IgD-negative memory B cell (primary cell): ENCODE measurements at regions not wholly inside any gene's neighbourhood (a gene's known extent, or its start where the extent isn't known, plus 50 kb on each side); places are given as distances from the start of the nearest gene placed in this dataset.
"Not testable (repeated sequence)": the region's sequence is repeated elsewhere in the genome, so short reads cannot be mapped to it uniquely, and the experiment has no call there.

Source experiments
- H3K27ac Mint-ChIP-seq, 3 donors: one replicate each; pipeline ENCODE4 v1.8.0; 2020 to 2022; ENCODE audit warnings: mild to moderate bottlenecking in 3 of 3, mixed read lengths in 3 of 3, moderate library complexity in 1 of 3
- H3K27me3 Mint-ChIP-seq: one replicate; pipeline ENCODE4 v1.8.0; 2021; ENCODE audit warnings: mixed read lengths
- H3K36me3 Mint-ChIP-seq: one replicate; pipeline ENCODE4 v1.8.0; 2020; ENCODE audit warnings: mild to moderate bottlenecking, mixed read lengths
- H3K4me1 Mint-ChIP-seq, 3 donors: one replicate each; pipeline ENCODE4 v1.8.0; 2020 to 2022; ENCODE audit warnings: mixed read lengths in 3 of 3, mild to moderate bottlenecking in 1 of 3
- H3K4me3 Mint-ChIP-seq, 4 donors: one replicate each; pipeline ENCODE4 v1.8.0; 2020 to 2022; ENCODE audit warnings: mild to moderate bottlenecking in 4 of 4, mixed read lengths in 4 of 4, moderate library complexity in 3 of 4
- H3K9me3 Mint-ChIP-seq, 3 donors: one replicate each; pipeline ENCODE4 v1.8.0; 2020 to 2021; ENCODE audit warnings: mixed read lengths in 3 of 3, mild to moderate bottlenecking in 1 of 3

- Mint-ChIP-seq H3K9me3 (peaks cover 4 to 7% (median 4%) of the 10 kb centered on the region in 3 donors), H3K27me3 (no peaks in the 10 kb centered on the region), H3K4me3 (no peak overlapping the region), H3K36me3 (no peaks in the 10 kb centered on the region), H3K4me1 (no peaks in the 10 kb centered on the region), H3K27ac (no peak overlapping the region)
Observed at GRCh38 chr20:12210591-12210990, 292.9 kb downstream of the BTBD3 start.

- Mint-ChIP-seq H3K4me1 (no peaks in the 10 kb centered on the region), H3K9me3 (peaks cover under 1 to 4% (median 4%) of the 10 kb centered on the region in 3 donors), H3K4me3 (no peak overlapping the region), H3K27ac (no peak overlapping the region), H3K27me3 (no peaks in the 10 kb centered on the region), H3K36me3 (no peaks in the 10 kb centered on the region)
Observed at GRCh38 chr20:12211361-12211760, 293.7 kb downstream of the BTBD3 start.

GRCh38 chr20:12217382-12217781 is 299.7 kb downstream of the BTBD3 start:
- Mint-ChIP-seq H3K4me3 (no peak overlapping the region), H3K36me3 (no peaks in the 10 kb centered on the region), H3K4me1 (no peaks in the 10 kb centered on the region), H3K9me3 (peaks cover 0 to 8% (median 2%) of the 10 kb centered on the region in 3 donors), H3K27ac (no peak overlapping the region), H3K27me3 (no peaks in the 10 kb centered on the region)

GRCh38 chr20:12219798-12220197 is 302.1 kb downstream of the BTBD3 start:
- no peaks in the 10 kb centered on the region for H3K4me1 Mint-ChIP-seq
- no peaks in the 10 kb centered on the region for H3K36me3 Mint-ChIP-seq
- H3K4me3 Mint-ChIP-seq, result no peak overlapping the region
- H3K27ac Mint-ChIP-seq, result no peak overlapping the region
- no peaks in the 10 kb centered on the region for H3K27me3 Mint-ChIP-seq
- peaks cover 0 to 6% (median 0%) of the 10 kb centered on the region in 3 donors for H3K9me3 Mint-ChIP-seq

GRCh38 chr20:12223057-12223456 is 305.4 kb downstream of the BTBD3 start:
- Mint-ChIP-seq H3K27me3 (no peaks in the 10 kb centered on the region), H3K4me1 (no peaks in the 10 kb centered on the region), H3K36me3 (no peaks in the 10 kb centered on the region), H3K4me3 (no peak overlapping the region), H3K9me3 (peaks cover 0 to 2% (median 2%) of the 10 kb centered on the region in 3 donors), H3K27ac (no peak overlapping the region)

- Mint-ChIP-seq H3K4me1 (no peaks in the 10 kb centered on the region), H3K27me3 (no peaks in the 10 kb centered on the region), H3K36me3 (no peaks in the 10 kb centered on the region), H3K4me3 (no peak overlapping the region), H3K9me3 (peaks cover 0 to 2% (median 2%) of the 10 kb centered on the region in 3 donors), H3K27ac (no peak overlapping the region)
Observed at GRCh38 chr20:12225898-12226297, 308.2 kb downstream of the BTBD3 start.

- Mint-ChIP-seq H3K4me1 (no peaks in the 10 kb centered on the region), H3K36me3 (no peaks in the 10 kb centered on the region), H3K27ac (no peak overlapping the region), H3K9me3 (peaks cover 0 to 6% (median 5%) of the 10 kb centered on the region in 3 donors), H3K4me3 (no peak overlapping the region), H3K27me3 (no peaks in the 10 kb centered on the region)
Observed at GRCh38 chr20:12229891-12230290, 312.2 kb downstream of the BTBD3 start.

- Mint-ChIP-seq H3K36me3 (peaks cover 2% of the 10 kb centered on the region), H3K27me3 (no peaks in the 10 kb centered on the region), H3K27ac (no peak overlapping the region), H3K4me3 (no peak overlapping the region), H3K4me1 (no peaks in the 10 kb centered on the region), H3K9me3 (peaks cover 0 to 1% (median under 1%) of the 10 kb centered on the region in 3 donors)
Observed at GRCh38 chr20:12237772-12238171, 320.1 kb downstream of the BTBD3 start.

- Mint-ChIP-seq H3K4me3 (no peak overlapping the region), H3K4me1 (no peaks in the 10 kb centered on the region), H3K27ac (no peak overlapping the region), H3K36me3 (peaks cover 2% of the 10 kb centered on the region), H3K9me3 (peaks cover 0 to 4% (median 1%) of the 10 kb centered on the region in 3 donors), H3K27me3 (no peaks in the 10 kb centered on the region)
Observed at GRCh38 chr20:12241065-12241464, 323.4 kb downstream of the BTBD3 start.

- Mint-ChIP-seq H3K27ac (no peak overlapping the region), H3K4me1 (no peaks in the 10 kb centered on the region), H3K36me3 (no peaks in the 10 kb centered on the region), H3K4me3 (no peak overlapping the region), H3K27me3 (no peaks in the 10 kb centered on the region), H3K9me3 (peaks cover 0 to 3% (median 3%) of the 10 kb centered on the region in 3 donors)
Observed at GRCh38 chr20:12243327-12243726, 325.6 kb downstream of the BTBD3 start.

- peaks cover 3 to 19% (median 7%) of the 10 kb centered on the region in 3 donors for H3K9me3 Mint-ChIP-seq
Observed at GRCh38 chr20:12248481-12248880, 330.8 kb downstream of the BTBD3 start.

GRCh38 chr20:12250661-12251060 is 333.0 kb downstream of the BTBD3 start:
- H3K27me3 Mint-ChIP-seq, H3K27ac Mint-ChIP-seq, H3K36me3 Mint-ChIP-seq, H3K4me3 Mint-ChIP-seq, H3K4me1 Mint-ChIP-seq: not testable (repeated sequence)
- H3K9me3 Mint-ChIP-seq, result peaks cover 0 to 19% (median 7%) of the 10 kb centered on the region in 3 donors

More at GRCh38 chr20:12248481-12248880, 330.8 kb downstream of the BTBD3 start:
- H3K36me3 Mint-ChIP-seq, result no peaks in the 10 kb centered on the region
- H3K27ac Mint-ChIP-seq, result no peak overlapping the region
- H3K4me1 Mint-ChIP-seq, result no peaks in the 10 kb centered on the region
- no peaks in the 10 kb centered on the region for H3K27me3 Mint-ChIP-seq
- H3K4me3 Mint-ChIP-seq, result no peak overlapping the region

- H3K36me3 Mint-ChIP-seq, result no peaks in the 10 kb centered on the region
- peaks cover 2 to 16% (median 7%) of the 10 kb centered on the region in 3 donors for H3K9me3 Mint-ChIP-seq
- no peak overlapping the region for H3K4me3 Mint-ChIP-seq
- H3K27ac Mint-ChIP-seq, result no peak overlapping the region
- H3K27me3 Mint-ChIP-seq, result no peaks in the 10 kb centered on the region
- H3K4me1 Mint-ChIP-seq, result no peaks in the 10 kb centered on the region
Observed at GRCh38 chr20:12252793-12253192, 335.1 kb downstream of the BTBD3 start.

- H3K9me3 Mint-ChIP-seq, result peaks cover 2 to 10% (median 7%) of the 10 kb centered on the region in 3 donors
- no peaks in the 10 kb centered on the region for H3K36me3 Mint-ChIP-seq
- no peaks in the 10 kb centered on the region for H3K27me3 Mint-ChIP-seq
- no peaks in the 10 kb centered on the region for H3K4me1 Mint-ChIP-seq
- H3K27ac Mint-ChIP-seq, result no peak overlapping the region
- H3K4me3 Mint-ChIP-seq, result no peak overlapping the region
Observed at GRCh38 chr20:12255461-12255970, 337.8 kb downstream of the BTBD3 start.

GRCh38 chr20:12256806-12257205 is 339.1 kb downstream of the BTBD3 start:
- H3K9me3 Mint-ChIP-seq, result peaks cover 0 to 3% (median 2%) of the 10 kb centered on the region in 3 donors
- no peak overlapping the region for H3K4me3 Mint-ChIP-seq
- H3K4me1 Mint-ChIP-seq, result no peaks in the 10 kb centered on the region
- H3K36me3 Mint-ChIP-seq, result no peaks in the 10 kb centered on the region
- H3K27me3 Mint-ChIP-seq, result no peaks in the 10 kb centered on the region
- H3K27ac Mint-ChIP-seq, result no peak overlapping the region

GRCh38 chr20:12262747-12263146 is 345.1 kb downstream of the BTBD3 start:
- no peaks in the 10 kb centered on the region for H3K27me3 Mint-ChIP-seq
- peaks cover 3 to 9% (median 3%) of the 10 kb centered on the region in 3 donors for H3K9me3 Mint-ChIP-seq
- no peaks in the 10 kb centered on the region for H3K4me1 Mint-ChIP-seq
- no peak overlapping the region for H3K27ac Mint-ChIP-seq
- H3K4me3 Mint-ChIP-seq, result no peak overlapping the region
- no peaks in the 10 kb centered on the region for H3K36me3 Mint-ChIP-seq
